Osteoblast (primary cell): ENCODE measurements at regions not wholly inside any gene's neighbourhood (a gene's known extent, or its start where the extent isn't known, plus 50 kb on each side); places are given as distances from the start of the nearest gene placed in this dataset.

Source experiments
- DNase-seq: peaks from one replicate; pipeline ENCODE4 v3.0.0; 2011; ENCODE audit warnings: low spot score, mixed read lengths; ENCODE audit not compliant: insufficient read length; ENCODE audit errors: missing footprints
- H2AFZ ChIP-seq: 2 replicates; pipeline ENCODE4 v1.6.0; 2011; ENCODE audit warnings: mild to moderate bottlenecking, low read length
- H3K27ac ChIP-seq: 2 replicates; pipeline ENCODE4 v1.5.1; 2011; ENCODE audit warnings: mild to moderate bottlenecking, low read depth, low read length, moderate library complexity
- H3K27me3 ChIP-seq: 2 replicates; pipeline ENCODE4 v1.6.0; 2012; ENCODE audit warnings: mild to moderate bottlenecking, control low read depth, inconsistent platforms, low read length, moderate library complexity; ENCODE audit not compliant: insufficient read depth
- H3K36me3 ChIP-seq: 2 replicates; pipeline ENCODE4 v1.5.1; 2011; ENCODE audit warnings: mild to moderate bottlenecking, low read length, control low read depth, moderate library complexity; ENCODE audit not compliant: insufficient read depth
- H3K4me1 ChIP-seq: 2 replicates; pipeline ENCODE4 v1.5.1; 2011; ENCODE audit warnings: mild to moderate bottlenecking, low read length, control low read depth, moderate library complexity; ENCODE audit not compliant: insufficient read depth
- H3K4me2 ChIP-seq: 2 replicates; pipeline ENCODE4 v1.6.0; 2011; ENCODE audit warnings: mild to moderate bottlenecking, low read length; ENCODE audit not compliant: insufficient read depth
- H3K4me3 ChIP-seq: fragments of 200-600 bp; sonication (generic); 3 replicates; pipeline ENCODE4 v1.5.1; 2012; ENCODE audit warnings: mild to moderate bottlenecking, low read length, inconsistent platforms; ENCODE audit not compliant: insufficient read depth
- H3K79me2 ChIP-seq: 2 replicates; pipeline ENCODE4 v1.6.0; 2012; ENCODE audit warnings: mild to moderate bottlenecking, low read length, control low read depth, inconsistent platforms; ENCODE audit not compliant: insufficient read depth
- H3K9me3 ChIP-seq: 2 replicates; pipeline ENCODE4 v1.5.1; 2011; ENCODE audit warnings: low read depth, low read length, control low read depth
- H4K20me1 ChIP-seq: 2 replicates; pipeline ENCODE4 v1.6.0; 2012; ENCODE audit warnings: mild to moderate bottlenecking, low read length, control low read depth; ENCODE audit not compliant: insufficient read depth
- CTCF ChIP-seq: IDR thresholded peaks from 2 replicates; pipeline ENCODE4 v1.5.1; 2011; ENCODE audit warnings: mild to moderate bottlenecking, low read depth, low read length, moderate library complexity; ENCODE audit errors: extremely low read depth

GRCh38 chr4:144595681-144596080, 50.3 kb upstream of the HHIP start:
- TF ChIP-seq CTCF: no peak
- DNase-seq: no peak
- Histone ChIP-seq H2AFZ (no peak overlapping the region), H4K20me1 (no peaks in the 10 kb centered on the region), H3K27ac (no peak overlapping the region), H3K79me2 (no peaks in the 10 kb centered on the region), H3K4me2 (no peak overlapping the region), H3K4me3 (no peak overlapping the region), H3K27me3 (no peaks in the 10 kb centered on the region), H3K4me1 (peaks cover 13% of the 10 kb centered on the region), H3K9me3 (no peaks in the 10 kb centered on the region), H3K36me3 (no peaks in the 10 kb centered on the region)
